H9 (cell line): ENCODE measurements at regions not wholly inside any gene's neighbourhood (a gene's known extent, or its start where the extent isn't known, plus 50 kb on each side); places are given as distances from the start of the nearest gene placed in this dataset.
"Not testable (repeated sequence)": the region's sequence is repeated elsewhere in the genome, so short reads cannot be mapped to it uniquely, and the experiment has no call there.

ENCODE experiments used
- DNase-seq: peaks from one replicate; pipeline ENCODE4 v3.0.0-alpha.2; 2017
- H2AFZ ChIP-seq: one replicate; pipeline ENCODE4 v1.6.1; 2013; ENCODE audit warnings: mild to moderate bottlenecking, low read length, control low read depth, moderate library complexity
- H2AK5ac ChIP-seq: 2 replicates; pipeline ENCODE4 v1.6.1; 2013; ENCODE audit warnings: low read length, control low read depth, mixed read lengths; ENCODE audit not compliant: insufficient read length
- H2BK120ac ChIP-seq: one replicate; pipeline ENCODE4 v1.6.1; 2013; ENCODE audit warnings: low read depth, mild to moderate bottlenecking, low read length, control low read depth, inconsistent platforms; ENCODE audit not compliant: poor library complexity, severe bottlenecking
- H2BK12ac ChIP-seq: 2 replicates; pipeline ENCODE4 v1.6.1; 2013; ENCODE audit warnings: low read length, control low read depth, mixed read lengths, low read depth; ENCODE audit not compliant: insufficient read length
- H2BK15ac ChIP-seq: 2 replicates; pipeline ENCODE4 v1.6.1; 2013; ENCODE audit warnings: low read depth, low read length, control low read depth
- H2BK20ac ChIP-seq: one replicate; pipeline ENCODE4 v1.6.1; 2013; ENCODE audit warnings: low read depth, mild to moderate bottlenecking, low read length, control low read depth, inconsistent platforms; ENCODE audit not compliant: poor library complexity, severe bottlenecking
- H2BK5ac ChIP-seq: 2 replicates; pipeline ENCODE4 v1.6.1; 2013; ENCODE audit warnings: low read length, control low read depth, mixed read lengths; ENCODE audit not compliant: insufficient read length
- H3K14ac ChIP-seq: 2 replicates; pipeline ENCODE4 v1.6.1; 2013; ENCODE audit warnings: low read length, control low read depth; ENCODE audit not compliant: insufficient read depth
- H3K18ac ChIP-seq: 2 replicates; pipeline ENCODE4 v1.6.1; 2013; ENCODE audit warnings: low read depth, mild to moderate bottlenecking, mixed read lengths, low read length, control low read depth; ENCODE audit not compliant: insufficient read length
- H3K23ac ChIP-seq: 2 replicates; pipeline ENCODE4 v1.6.1; 2013; ENCODE audit warnings: low read length, control low read depth, mixed read lengths, low read depth; ENCODE audit not compliant: insufficient read length
- H3K23me2 ChIP-seq: 2 replicates; pipeline ENCODE4 v1.6.1; 2013; ENCODE audit warnings: low read depth, mild to moderate bottlenecking, mixed read lengths, low read length, control low read depth; ENCODE audit not compliant: insufficient read length, poor library complexity, severe bottlenecking
- H3K27ac ChIP-seq: 2 replicates; pipeline ENCODE4 v1.5.1; 2013; ENCODE audit warnings: low read length, control low read depth, mixed read lengths, low read depth; ENCODE audit not compliant: insufficient read length
- H3K27me3 ChIP-seq: 2 replicates; pipeline ENCODE4 v1.6.1; 2013; ENCODE audit warnings: low read length, control low read depth, inconsistent platforms; ENCODE audit not compliant: insufficient read depth
- H3K4ac ChIP-seq: 2 replicates; pipeline ENCODE4 v1.6.1; 2013; ENCODE audit warnings: low read depth, mild to moderate bottlenecking, control low read depth, inconsistent platforms, low read length, moderate library complexity
- H3K4me1 ChIP-seq: 2 replicates; pipeline ENCODE4 v1.6.1; 2013; ENCODE audit warnings: low read length, control low read depth, inconsistent platforms; ENCODE audit not compliant: insufficient read depth
- H3K4me2 ChIP-seq: 2 replicates; pipeline ENCODE4 v1.6.1; 2013; ENCODE audit warnings: low read length, control low read depth, mixed read lengths; ENCODE audit not compliant: insufficient read length, insufficient read depth
- H3K56ac ChIP-seq: 2 replicates; pipeline ENCODE4 v1.6.1; 2013; ENCODE audit warnings: low read depth, mild to moderate bottlenecking, mixed read lengths, low read length, control low read depth; ENCODE audit not compliant: insufficient read length
- H3K79me1 ChIP-seq: 2 replicates; pipeline ENCODE4 v1.6.1; 2013; ENCODE audit warnings: low read depth, mild to moderate bottlenecking, moderate library complexity, low read length, control low read depth, inconsistent platforms; ENCODE audit not compliant: insufficient read depth, poor library complexity, severe bottlenecking
- H3K79me2 ChIP-seq: 2 replicates; pipeline ENCODE4 v1.6.1; 2013; ENCODE audit warnings: low read length, control low read depth, inconsistent platforms; ENCODE audit not compliant: insufficient read depth
- H3K9ac ChIP-seq: 2 replicates; pipeline ENCODE4 v1.6.1; 2013; ENCODE audit warnings: low read length, control low read depth, mixed read lengths; ENCODE audit not compliant: insufficient read length; ENCODE audit errors: extremely low read depth
- H3K9me3 ChIP-seq: one replicate; pipeline ENCODE4 v1.6.1; 2013; ENCODE audit warnings: low read depth, low read length, inconsistent platforms; ENCODE audit not compliant: control insufficient read depth
- H3T11ph ChIP-seq: one replicate; pipeline ENCODE4 v1.6.1; 2013; ENCODE audit warnings: mild to moderate bottlenecking, low read length, control low read depth, inconsistent platforms
- H4K20me1 ChIP-seq: one replicate; pipeline ENCODE4 v1.6.1; 2013; ENCODE audit not compliant: control insufficient read depth, insufficient read length, insufficient read depth
- H4K5ac ChIP-seq: 2 replicates; pipeline ENCODE4 v1.6.1; 2013; ENCODE audit warnings: low read depth, mild to moderate bottlenecking, mixed read lengths, low read length, control low read depth; ENCODE audit not compliant: insufficient read length
- H4K8ac ChIP-seq: replicated peaks from 2 replicates; pipeline ENCODE4 v1.6.1; 2013; ENCODE audit warnings: low read length, control low read depth, mixed read lengths, low read depth; ENCODE audit not compliant: insufficient read length
- H4K91ac ChIP-seq: 2 replicates; pipeline ENCODE4 v1.6.1; 2013; ENCODE audit warnings: low read depth, mild to moderate bottlenecking, moderate library complexity, mixed read lengths, low read length, control low read depth; ENCODE audit not compliant: insufficient read length
- H3K27ac Mint-ChIP-seq, 3 experiments: 2 replicates in 2 of 3; 3 replicates in 1 of 3; pipeline ENCODE4 v1.8.0; 2020 to 2021; ENCODE audit warnings: mixed read lengths in 3 of 3, mild to moderate bottlenecking in 1 of 3, moderate library complexity in 1 of 3
- H3K27me3 Mint-ChIP-seq: 2 replicates; pipeline ENCODE4 v1.8.0; 2021; ENCODE audit warnings: low read depth, mild to moderate bottlenecking, moderate library complexity, mixed read lengths
- H3K36me3 Mint-ChIP-seq, 3 experiments: 2 replicates in 2 of 3; 3 replicates in 1 of 3; pipeline ENCODE4 v1.8.0; 2020 to 2021; ENCODE audit warnings: low read depth in 3 of 3, mixed read lengths in 3 of 3; ENCODE audit not compliant: insufficient read depth in 1 of 3
- H3K4me1 Mint-ChIP-seq, 2 experiments: 2 replicates each; pipeline ENCODE4 v1.8.0; 2020; ENCODE audit warnings: mixed read lengths in 2 of 2
- H3K4me3 Mint-ChIP-seq, 2 experiments: 2 replicates in 1 of 2; 3 replicates in 1 of 2; pipeline ENCODE4 v1.8.0; 2020 to 2021; ENCODE audit warnings: mild to moderate bottlenecking in 2 of 2, mixed read lengths in 2 of 2, moderate library complexity in 1 of 2
- H3K9me3 Mint-ChIP-seq, 2 experiments: 2 replicates in 1 of 2; 3 replicates in 1 of 2; pipeline ENCODE4 v1.8.0; 2020; ENCODE audit warnings: mild to moderate bottlenecking in 2 of 2, mixed read lengths in 2 of 2, moderate library complexity in 1 of 2
- WGBS: extraction: QIAGEN DNeasy Blood & Tissue Kit; methylation state at CpG from one replicate; pipeline ENCODE4 v1.1.7; 2013; ENCODE audit warnings: missing lambda C conversion rate, low lambda C conversion rate, mixed read lengths; ENCODE audit not compliant: insufficient read length; ENCODE audit errors: extremely low coverage; 5-methylcytosine and 5-hydroxymethylcytosine counted together
- TF ChIP-seq, protein P1 (sequence below): fragments of 200-600 bp; sonication (generic); conservative IDR thresholded peaks from 3 replicates; pipeline ENCODE4 v1.8.0; 2021; ENCODE audit warnings: antibody characterized with exemption, mild to moderate bottlenecking

- no peak overlapping the region for H3K4me2 ChIP-seq
- H3K27ac ChIP-seq, result no peak overlapping the region
- no peaks in the 10 kb centered on the region for H3K36me3 Mint-ChIP-seq
- no peak overlapping the region for H2AFZ ChIP-seq
- H3K27me3 ChIP-seq, result no peaks in the 10 kb centered on the region
- H2BK5ac ChIP-seq, result no peak overlapping the region
- no peak overlapping the region for H3K56ac ChIP-seq
- H2BK20ac ChIP-seq, result no peak overlapping the region
- no peak for DNase-seq
- TF ChIP-seq, protein P1, sequence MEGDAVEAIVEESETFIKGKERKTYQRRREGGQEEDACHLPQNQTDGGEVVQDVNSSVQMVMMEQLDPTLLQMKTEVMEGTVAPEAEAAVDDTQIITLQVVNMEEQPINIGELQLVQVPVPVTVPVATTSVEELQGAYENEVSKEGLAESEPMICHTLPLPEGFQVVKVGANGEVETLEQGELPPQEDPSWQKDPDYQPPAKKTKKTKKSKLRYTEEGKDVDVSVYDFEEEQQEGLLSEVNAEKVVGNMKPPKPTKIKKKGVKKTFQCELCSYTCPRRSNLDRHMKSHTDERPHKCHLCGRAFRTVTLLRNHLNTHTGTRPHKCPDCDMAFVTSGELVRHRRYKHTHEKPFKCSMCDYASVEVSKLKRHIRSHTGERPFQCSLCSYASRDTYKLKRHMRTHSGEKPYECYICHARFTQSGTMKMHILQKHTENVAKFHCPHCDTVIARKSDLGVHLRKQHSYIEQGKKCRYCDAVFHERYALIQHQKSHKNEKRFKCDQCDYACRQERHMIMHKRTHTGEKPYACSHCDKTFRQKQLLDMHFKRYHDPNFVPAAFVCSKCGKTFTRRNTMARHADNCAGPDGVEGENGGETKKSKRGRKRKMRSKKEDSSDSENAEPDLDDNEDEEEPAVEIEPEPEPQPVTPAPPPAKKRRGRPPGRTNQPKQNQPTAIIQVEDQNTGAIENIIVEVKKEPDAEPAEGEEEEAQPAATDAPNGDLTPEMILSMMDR, result no peak
- H3K9me3 ChIP-seq, result no peaks in the 10 kb centered on the region
- H3K79me1 ChIP-seq, result no peaks in the 10 kb centered on the region
- no peak overlapping the region for H2BK12ac ChIP-seq
- H3K27ac Mint-ChIP-seq, result no peak overlapping the region
- H2BK15ac ChIP-seq, result no peak overlapping the region
- H3T11ph ChIP-seq, result no peak overlapping the region
- H3K23me2 ChIP-seq, result no peaks in the 10 kb centered on the region
- H2AK5ac ChIP-seq, result no peak overlapping the region
- H3K18ac ChIP-seq, result no peak overlapping the region
- no peaks in the 10 kb centered on the region for H3K79me2 ChIP-seq
- no peaks in the 10 kb centered on the region for H3K9me3 Mint-ChIP-seq
- peaks cover 22 to 25% of the 10 kb centered on the region in 2 experiments for H3K4me1 Mint-ChIP-seq
- H2BK120ac ChIP-seq, result no peak overlapping the region
- no peak overlapping the region for H3K4ac ChIP-seq
- H4K20me1 ChIP-seq, result no peaks in the 10 kb centered on the region
- no peak overlapping the region for H3K14ac ChIP-seq
- H3K27me3 Mint-ChIP-seq, result no peaks in the 10 kb centered on the region
- 0 out of 2 replicates have a peak, but pooled peaks cover 6% of the 10 kb centered on the region for H3K4me1 ChIP-seq
- no peak overlapping the region for H4K8ac ChIP-seq
- H4K5ac ChIP-seq, result no peak overlapping the region
- no peak overlapping the region for H4K91ac ChIP-seq
- H3K9ac ChIP-seq, result no peak overlapping the region
- H3K4me3 Mint-ChIP-seq, result no peak overlapping the region
- no CpG with 5 or more reads among the region's 3 CpGs for WGBS
- no peak overlapping the region for H3K23ac ChIP-seq
Measured at GRCh38 chr15:34653992-34654391, 70.5 kb upstream of the GOLGA8B start.

GRCh38 chr15:34653326-34653725 lies 69.9 kb upstream of the GOLGA8B start:
- not testable (repeated sequence) for H3K4me3 Mint-ChIP-seq, H2AK5ac ChIP-seq, H3K18ac ChIP-seq, H3K27me3 Mint-ChIP-seq, H3K4me2 ChIP-seq, H3K27me3 ChIP-seq, H3K9me3 ChIP-seq, H3K4ac ChIP-seq, H2BK120ac ChIP-seq, H2BK12ac ChIP-seq, H4K8ac ChIP-seq, H3K79me1 ChIP-seq, H3K9me3 Mint-ChIP-seq, DNase-seq, H3K27ac ChIP-seq, H3K9ac ChIP-seq, H2BK15ac ChIP-seq, H3K23ac ChIP-seq, H3K4me1 ChIP-seq, H3K23me2 ChIP-seq, H3K36me3 Mint-ChIP-seq, H3K14ac ChIP-seq, H3K27ac Mint-ChIP-seq, H2BK20ac ChIP-seq, H3T11ph ChIP-seq, H4K20me1 ChIP-seq, H4K91ac ChIP-seq, H2AFZ ChIP-seq, H4K5ac ChIP-seq, H3K56ac ChIP-seq, H2BK5ac ChIP-seq, H3K79me2 ChIP-seq
- peaks cover 22 to 25% of the 10 kb centered on the region in 2 experiments for H3K4me1 Mint-ChIP-seq
- no CpG with 5 or more reads among the region's 3 CpGs for WGBS
